ENCODE measurements at regions not wholly inside any gene's neighbourhood (a gene's known extent, or its start where the extent isn't known, plus 50 kb on each side); places are given as distances from the start of the nearest gene placed in this dataset.

DNA sequence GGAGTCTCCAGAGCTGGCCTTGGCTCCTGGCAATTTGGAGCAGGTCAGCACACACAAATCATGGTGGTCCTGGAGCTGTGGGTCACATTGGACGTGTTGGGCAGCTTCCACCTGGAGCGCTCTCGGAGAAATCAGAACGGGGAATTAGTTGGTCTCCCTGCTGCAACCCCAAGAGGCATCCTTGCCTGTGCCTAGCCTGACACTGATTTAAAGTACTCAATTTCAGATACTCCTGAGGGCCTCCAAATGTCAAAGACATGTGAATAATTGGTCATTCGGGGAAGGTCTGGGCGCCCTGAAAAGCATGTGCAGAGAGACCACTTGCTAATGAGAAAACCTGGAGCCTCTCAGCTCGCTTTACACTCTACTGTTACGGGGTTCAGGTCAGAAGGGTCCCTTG is 145.5 kb upstream of the AGAP1 start:
- no peak for TF ChIP-seq MYC (IDR thresholded peaks at IDR 0.05; ENCODE audit: low read depth, low read length)
- TF ChIP-seq, protein P1, sequence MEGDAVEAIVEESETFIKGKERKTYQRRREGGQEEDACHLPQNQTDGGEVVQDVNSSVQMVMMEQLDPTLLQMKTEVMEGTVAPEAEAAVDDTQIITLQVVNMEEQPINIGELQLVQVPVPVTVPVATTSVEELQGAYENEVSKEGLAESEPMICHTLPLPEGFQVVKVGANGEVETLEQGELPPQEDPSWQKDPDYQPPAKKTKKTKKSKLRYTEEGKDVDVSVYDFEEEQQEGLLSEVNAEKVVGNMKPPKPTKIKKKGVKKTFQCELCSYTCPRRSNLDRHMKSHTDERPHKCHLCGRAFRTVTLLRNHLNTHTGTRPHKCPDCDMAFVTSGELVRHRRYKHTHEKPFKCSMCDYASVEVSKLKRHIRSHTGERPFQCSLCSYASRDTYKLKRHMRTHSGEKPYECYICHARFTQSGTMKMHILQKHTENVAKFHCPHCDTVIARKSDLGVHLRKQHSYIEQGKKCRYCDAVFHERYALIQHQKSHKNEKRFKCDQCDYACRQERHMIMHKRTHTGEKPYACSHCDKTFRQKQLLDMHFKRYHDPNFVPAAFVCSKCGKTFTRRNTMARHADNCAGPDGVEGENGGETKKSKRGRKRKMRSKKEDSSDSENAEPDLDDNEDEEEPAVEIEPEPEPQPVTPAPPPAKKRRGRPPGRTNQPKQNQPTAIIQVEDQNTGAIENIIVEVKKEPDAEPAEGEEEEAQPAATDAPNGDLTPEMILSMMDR (IDR thresholded peaks at IDR 0.05; ENCODE audit: extremely low read depth in 1 of 2, insufficient read depth in 1 of 2, low read depth in 1 of 2, low read length in 2 of 2): no peak
- TF ChIP-seq MAX (IDR thresholded peaks at IDR 0.05; ENCODE audit: insufficient read depth, insufficient read length): no peak
- TF ChIP-seq EZH2 (IDR thresholded peaks at IDR 0.05; ENCODE audit: borderline replicate concordance, low read depth, low read length, severe bottlenecking): no peak
- TF ChIP-seq POLR2A (IDR thresholded peaks at IDR 0.05; ENCODE audit: low read depth, low read length): no peak
